ENCODE measurements at regions not wholly inside any gene's neighbourhood (a gene's known extent, or its start where the extent isn't known, plus 50 kb on each side); places are given as distances from the start of the nearest gene placed in this dataset.
"Not testable (repeated sequence)": the region's sequence is repeated elsewhere in the genome, so short reads cannot be mapped to it uniquely, and the experiment has no call there.

DNA sequence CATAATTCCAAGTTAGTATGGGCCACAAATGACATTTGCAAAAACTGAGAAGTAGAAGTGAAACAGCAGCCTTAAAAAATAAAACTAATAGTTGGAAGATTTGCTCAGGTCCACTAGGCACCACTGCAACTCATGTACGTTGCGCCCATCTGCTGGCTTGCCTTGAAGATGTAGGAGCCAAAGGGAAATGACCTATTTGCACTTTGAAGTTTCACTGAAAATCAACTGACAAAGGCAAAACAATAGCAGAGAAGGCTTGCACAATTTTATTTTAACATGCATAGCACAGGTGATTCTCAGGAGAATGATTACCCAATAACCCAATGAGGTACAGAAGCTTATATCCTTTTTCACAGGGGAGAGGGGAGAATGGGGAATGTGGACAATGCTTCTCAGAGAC lies 170.1 kb upstream of the USP25 start:
- no peak for DNase-seq

DNA sequence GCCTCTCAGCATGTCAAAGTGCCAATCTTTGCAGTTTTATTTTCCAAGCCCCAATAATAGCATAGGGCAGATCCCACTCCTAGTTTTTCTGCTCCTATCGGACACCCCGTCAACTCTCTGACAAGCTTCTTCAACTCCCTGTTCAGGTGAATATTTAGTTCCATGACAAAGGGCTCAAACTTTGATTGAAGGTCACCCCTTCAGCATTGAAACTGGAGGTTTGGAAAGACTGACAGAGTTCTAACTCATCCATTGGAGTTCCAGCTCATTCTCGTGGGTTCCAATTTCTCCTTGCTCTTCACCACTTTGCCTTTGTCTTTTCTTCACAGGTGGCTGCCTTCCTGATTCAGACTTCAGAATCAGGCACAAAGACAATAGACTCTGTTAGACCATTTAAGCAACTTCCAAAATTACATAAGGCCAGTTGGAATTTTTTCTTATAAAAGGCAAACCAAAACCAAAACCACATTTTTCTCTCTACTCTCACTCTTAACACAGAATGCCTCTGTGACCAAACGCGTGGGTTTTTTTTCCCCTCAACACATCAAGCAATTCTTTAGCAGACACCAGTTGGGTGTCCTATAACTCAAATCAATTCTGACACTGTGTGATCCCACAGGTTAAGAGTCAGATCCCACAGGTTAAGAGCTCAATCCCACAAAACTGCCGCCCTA lies 169.3 kb upstream of the USP25 start:
- DNase-seq, result no peak

- no peak for DNase-seq
Observed at GRCh38 chr21:15562748-15563147, 167.0 kb upstream of the USP25 start.

GRCh38 chr21:15564907-15565306 lies 164.9 kb upstream of the USP25 start:
- DNase-seq, result no peak

DNA sequence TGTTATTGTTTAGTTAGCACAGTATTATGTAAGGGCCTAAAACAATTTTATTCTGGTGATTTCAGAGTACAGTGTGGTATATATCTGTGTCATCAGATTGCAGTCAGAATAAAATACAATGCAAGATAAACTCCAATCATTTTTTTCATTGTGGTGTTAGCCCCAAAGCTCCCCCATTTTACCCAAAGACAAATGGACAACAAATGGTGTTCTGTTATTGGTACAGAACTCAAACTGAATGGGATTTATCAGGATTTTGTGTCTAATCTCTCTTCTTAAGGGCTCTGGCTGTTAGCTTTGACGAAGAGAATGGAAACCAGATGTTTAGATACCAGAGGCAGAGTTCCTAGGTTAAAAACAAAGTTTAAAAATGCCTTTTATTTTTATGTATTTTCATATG lies 163.1 kb upstream of the USP25 start:
- no peak for DNase-seq

- no peak for DNase-seq
Observed at GRCh38 chr21:15567191-15567590, 162.6 kb upstream of the USP25 start.

DNA sequence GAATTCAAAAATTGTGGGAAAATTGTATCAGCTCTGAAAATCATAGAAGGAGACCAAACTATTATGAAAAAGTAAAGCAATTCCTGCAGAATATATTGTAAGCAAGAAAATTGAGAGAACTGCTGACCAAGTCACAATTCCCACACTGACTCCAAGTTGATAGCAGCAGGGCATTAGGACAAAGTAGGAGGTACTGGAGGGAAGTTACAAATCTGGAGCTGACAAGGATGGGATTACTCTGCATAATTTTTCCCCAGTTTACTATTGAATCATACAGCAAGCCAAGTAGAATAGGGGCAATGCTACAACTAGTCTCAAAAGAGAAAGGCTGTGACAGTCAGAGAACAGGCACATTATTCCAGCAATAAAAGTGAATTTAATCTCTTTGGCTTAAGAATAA lies 161.3 kb upstream of the USP25 start:
- no peak for DNase-seq

- no peak for DNase-seq
Observed at GRCh38 chr21:15586752-15587427, 142.9 kb upstream of the USP25 start.

GRCh38 chr21:15592271-15592860 lies 137.4 kb upstream of the USP25 start:
- no peak for DNase-seq

- DNase-seq, result no peak
Observed at GRCh38 chr21:15592957-15593356, 136.8 kb upstream of the USP25 start.

DNA sequence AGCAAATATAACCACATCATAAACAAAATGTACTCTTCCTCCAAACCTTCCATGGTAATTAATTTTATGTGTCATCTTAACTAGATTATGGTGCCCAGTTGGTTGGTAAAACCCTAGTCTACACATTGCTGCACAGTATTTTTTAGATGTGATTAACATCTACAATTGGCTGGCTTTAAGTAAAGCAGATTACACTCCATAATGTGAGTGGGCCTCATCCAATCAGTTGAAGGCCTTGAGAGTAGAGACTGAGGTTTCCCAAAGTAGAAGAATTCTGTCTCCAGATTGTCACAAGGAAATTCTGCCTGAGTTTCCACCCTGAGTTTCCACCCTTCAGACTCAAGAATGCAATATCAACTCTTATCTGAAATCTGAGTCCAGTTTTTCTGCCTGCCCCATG lies 128.4 kb upstream of the USP25 start:
- no peak for DNase-seq

DNA sequence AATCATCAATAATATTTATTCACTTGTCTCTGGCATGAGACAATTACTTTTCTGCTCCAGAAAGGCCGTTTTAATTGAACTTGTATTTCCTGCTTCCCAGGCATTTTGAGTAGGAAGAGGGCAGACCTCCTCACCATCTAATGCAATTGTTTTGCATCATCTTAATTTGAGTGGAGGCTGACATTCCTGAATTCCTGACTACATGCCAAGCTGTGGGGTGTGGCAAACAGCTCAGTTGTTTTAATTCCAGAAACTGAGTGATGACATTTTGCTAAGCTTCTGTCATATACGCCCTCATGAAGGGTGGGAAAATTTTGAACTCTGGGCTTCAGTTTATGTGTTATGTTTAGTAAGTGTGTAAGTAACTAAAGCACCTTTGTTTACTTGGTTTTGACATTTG lies 125.4 kb upstream of the USP25 start:
- no peak for DNase-seq

DNA sequence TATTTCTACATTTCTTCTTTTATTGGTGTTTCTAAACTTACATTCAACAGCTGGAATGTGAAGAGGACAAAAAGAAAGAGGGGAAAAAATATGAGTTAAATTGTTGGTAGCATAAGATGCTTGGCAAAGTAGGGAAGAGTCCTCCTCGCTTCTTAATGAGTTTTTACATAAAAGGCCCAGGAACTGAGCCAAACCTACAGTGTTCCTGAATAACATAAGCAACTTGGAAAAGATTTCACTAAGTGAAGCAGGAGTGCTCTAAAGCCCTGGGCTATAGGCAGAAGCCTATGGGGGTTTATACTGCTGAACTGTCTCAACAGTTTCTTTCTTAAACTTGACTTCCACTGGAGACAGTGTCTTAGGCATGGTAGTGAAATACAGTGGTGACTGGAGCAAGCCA lies 115.0 kb upstream of the USP25 start:
- DNase-seq, result no peak

- DNase-seq, result no peak
Observed at GRCh38 chr21:15616864-15617574, 112.8 kb upstream of the USP25 start.

GRCh38 chr21:15617964-15618363 lies 111.8 kb upstream of the USP25 start:
- DNase-seq, result no peak

GRCh38 chr21:15620892-15621291 lies 108.9 kb upstream of the USP25 start:
- DNase-seq, result no peak

GRCh38 chr21:15624646-15625045 lies 105.1 kb upstream of the USP25 start:
- DNase-seq, result no peak

DNA sequence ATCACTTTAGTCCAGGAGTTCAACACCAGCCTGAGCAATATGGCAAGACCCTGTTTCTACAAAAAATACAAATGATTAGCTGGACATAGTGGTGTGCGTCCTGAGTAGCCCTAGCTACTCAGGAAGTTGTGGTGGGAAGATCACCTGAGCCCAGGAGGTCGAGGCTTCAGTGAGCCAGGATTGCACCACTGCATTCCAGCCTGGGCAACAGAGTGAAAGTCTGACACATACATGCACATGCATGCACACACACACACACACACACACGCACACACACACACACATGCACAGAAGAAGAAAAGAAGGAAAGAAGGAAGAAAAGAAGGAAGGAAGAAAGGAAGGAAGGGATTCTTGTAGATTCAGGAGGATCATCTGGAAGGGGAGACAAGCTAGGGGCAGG lies 104.4 kb upstream of the USP25 start:
- no peak for DNase-seq

DNA sequence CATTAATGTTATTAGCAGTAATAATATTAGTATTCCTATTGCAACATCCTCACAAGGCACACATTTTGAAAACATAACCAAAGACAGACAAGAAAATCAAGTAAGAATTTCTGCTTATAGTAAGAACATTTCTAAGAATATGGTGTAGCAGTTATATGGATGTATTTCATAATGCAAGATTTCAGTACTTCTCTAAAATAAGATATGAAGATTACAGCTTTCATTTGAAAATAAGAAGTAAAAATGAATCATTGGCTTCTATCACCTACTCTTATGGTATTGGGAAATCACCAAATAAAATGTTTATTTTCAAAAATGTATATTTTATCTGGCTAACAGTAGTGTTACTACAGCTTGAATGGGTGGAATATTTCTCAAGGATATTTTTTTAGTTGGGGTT lies 103.8 kb upstream of the USP25 start:
- DNase-seq, result no peak

- no peak for DNase-seq
Observed at GRCh38 chr21:15627011-15627410, 102.8 kb upstream of the USP25 start.

DNA sequence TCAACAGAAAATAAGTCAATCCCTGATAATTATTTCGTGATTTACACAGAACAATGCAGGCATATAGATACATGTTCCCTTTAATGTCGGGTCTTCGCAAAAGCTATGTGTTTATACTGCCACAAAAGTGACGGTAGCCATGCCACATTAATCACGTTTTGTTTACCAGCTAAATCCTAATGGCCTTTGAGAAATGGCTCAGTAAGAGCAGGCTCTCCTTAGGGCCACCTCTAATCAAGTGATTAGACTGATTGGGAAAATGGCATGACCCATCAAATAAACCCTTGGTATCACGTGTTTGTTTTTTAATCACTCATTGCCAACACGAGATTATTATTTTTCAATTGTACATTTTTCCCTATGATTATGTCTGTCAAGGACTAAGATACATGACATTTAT lies 102.0 kb upstream of the USP25 start:
- DNase-seq, result no peak

DNA sequence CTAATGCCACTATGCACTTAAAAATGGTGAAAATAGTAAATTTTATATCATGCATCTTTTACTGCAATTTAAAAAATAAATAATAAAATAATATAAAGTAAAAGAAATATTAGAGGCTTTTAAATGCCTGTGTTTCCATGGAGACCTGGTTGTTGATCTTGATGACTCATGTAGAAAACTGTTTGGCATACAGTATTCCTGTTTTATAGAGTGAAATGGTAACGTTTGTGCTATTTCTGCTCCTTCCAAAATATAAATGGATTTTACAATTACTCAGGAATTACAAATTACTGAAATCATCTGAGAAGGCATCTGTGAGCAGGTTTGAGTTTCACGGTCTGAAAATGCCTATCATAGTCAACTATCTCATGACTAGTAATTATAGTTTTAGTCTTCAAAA lies 98.4 kb upstream of the USP25 start:
- no peak for DNase-seq

DNA sequence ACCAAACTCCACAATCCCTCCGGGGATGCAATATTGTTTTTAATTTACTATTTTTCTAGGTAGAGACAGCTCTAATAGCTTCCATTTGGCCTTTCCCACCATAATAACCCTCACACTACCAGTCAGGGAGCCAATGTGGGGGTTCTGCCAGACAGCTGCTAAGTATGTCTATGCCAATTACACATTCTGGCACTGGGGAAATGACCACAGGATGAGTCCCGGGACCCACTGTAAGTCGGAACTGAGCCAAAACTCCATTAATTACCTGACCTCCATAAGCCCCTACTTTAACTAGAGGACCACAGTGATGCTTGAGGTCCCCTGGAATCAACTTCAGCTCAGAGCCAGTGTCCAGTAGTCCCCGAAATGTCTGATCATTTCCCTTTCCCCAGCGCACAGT lies 95.2 kb upstream of the USP25 start:
- not testable (repeated sequence) for DNase-seq
